NCI-H1694 treated with DMSO at 0.1 percent for 48 hours (cell line): ENCODE measurements at regions not wholly inside any gene's neighbourhood (a gene's known extent, or its start where the extent isn't known, plus 50 kb on each side); places are given as distances from the start of the nearest gene placed in this dataset.

Source experiments
- DNase-seq: peaks from one replicate; lab custom pipeline; 2025; lab: John Stamatoyannopoulos, UW

- DNase-seq, result no peak
Observed at GRCh38 chr17:36864827-36865430, 72.3 kb upstream of the LHX1 start.

DNA sequence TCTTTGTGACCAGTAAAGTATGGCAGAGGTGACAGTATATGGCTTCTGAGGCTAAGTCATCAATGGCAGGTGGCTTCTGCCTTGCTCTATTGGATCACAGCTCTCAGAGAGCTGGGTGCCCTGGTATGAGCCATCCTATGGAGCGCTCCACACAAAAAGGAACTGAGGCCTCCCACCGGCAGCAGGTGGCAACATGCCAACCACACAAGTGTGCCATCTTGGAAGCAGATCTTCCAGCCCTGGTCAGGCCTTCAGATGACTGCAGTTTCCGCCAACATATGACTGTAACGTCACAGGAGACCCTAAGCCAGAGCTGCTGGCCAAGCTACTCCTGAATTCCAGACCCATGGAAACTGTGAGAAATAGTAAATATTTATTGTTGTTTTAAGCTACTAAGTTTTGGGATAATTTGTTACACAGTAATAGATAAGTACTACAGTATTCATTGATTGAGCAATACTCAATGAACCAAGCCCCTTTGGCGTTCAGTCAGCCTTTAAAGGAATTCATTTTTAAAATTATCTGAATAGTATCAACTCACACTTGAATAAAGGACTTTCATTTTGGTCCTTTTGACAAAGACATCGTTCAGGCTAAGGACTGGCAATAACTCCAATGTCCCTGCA is 69.4 kb upstream of the LHX1 start:
- no peak for DNase-seq

- no peak for DNase-seq
Observed at GRCh38 chr17:36868777-36869176, 68.5 kb upstream of the LHX1 start.

- no peak for DNase-seq
Observed at GRCh38 chr17:36869441-36869840, 67.8 kb upstream of the LHX1 start.

- DNase-seq, result no peak
Observed at GRCh38 chr17:36869856-36870719, 67.2 kb upstream of the LHX1 start.

GRCh38 chr17:36870720-36870999 is 66.6 kb upstream of the LHX1 start:
- no peak for DNase-seq

GRCh38 chr17:36875698-36876293 is 61.5 kb upstream of the LHX1 start:
- DNase-seq, result no peak

DNA sequence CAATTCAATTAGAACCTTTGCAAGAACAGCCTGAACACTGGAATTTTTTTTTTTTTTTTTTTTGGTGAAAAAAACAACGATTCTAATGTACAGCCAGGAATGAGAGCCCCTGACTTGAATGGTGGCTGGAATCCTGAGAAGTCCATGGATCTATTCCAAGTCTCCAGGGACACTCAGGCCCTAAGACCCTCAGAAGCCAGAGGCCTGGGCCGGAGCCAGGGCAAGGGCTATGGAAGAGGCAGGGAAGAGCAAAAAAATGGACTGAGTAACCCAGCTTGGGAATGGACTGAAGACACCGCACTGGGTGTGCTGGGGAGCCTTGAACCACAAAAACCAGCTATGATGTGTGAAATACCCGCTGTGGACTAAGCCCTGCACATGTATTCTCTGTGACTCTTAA is 60.3 kb upstream of the LHX1 start:
- DNase-seq, result no peak

DNA sequence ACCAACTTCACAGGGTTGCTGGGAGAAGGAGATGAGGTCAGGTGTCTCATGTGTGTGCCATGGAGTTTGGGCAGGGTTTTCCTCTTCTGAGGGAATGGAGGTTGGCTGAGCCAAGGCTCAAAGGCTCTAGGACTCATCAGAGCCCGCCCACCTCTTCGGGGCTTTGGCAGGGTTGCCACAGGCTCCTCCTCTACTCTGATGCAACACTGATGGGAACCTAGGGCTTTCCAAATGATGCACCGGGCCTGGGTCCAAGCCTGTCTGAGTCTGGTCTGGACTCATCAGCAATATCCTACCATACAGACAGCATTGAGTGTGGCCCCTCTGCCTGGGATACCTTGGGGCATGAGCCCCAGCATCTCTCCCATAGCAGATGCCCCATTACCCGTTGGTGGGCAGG is 59.5 kb upstream of the LHX1 start:
- DNase-seq, result no peak

DNA sequence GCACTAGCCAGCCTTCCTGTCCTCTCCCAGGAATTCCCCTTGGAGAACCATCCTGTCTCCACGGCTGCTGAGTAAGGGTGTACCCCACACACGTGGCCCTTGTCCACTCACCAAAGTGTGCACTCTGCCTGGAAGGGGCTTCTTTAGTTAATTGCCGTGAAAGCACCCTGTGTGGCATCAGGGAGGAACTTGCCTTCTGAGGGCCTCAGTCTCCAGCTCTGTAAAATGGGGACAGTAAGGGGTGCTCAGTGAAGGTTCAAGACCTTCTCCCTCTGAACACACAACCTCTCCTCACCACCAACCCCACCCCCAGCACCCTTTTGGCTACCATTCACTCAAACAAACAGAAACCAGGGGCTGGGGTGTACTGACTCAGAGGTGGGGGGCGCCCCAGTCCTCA is 59.1 kb upstream of the LHX1 start:
- DNase-seq, result no peak

GRCh38 chr17:36879027-36879426 is 58.2 kb upstream of the LHX1 start:
- no peak for DNase-seq

DNA sequence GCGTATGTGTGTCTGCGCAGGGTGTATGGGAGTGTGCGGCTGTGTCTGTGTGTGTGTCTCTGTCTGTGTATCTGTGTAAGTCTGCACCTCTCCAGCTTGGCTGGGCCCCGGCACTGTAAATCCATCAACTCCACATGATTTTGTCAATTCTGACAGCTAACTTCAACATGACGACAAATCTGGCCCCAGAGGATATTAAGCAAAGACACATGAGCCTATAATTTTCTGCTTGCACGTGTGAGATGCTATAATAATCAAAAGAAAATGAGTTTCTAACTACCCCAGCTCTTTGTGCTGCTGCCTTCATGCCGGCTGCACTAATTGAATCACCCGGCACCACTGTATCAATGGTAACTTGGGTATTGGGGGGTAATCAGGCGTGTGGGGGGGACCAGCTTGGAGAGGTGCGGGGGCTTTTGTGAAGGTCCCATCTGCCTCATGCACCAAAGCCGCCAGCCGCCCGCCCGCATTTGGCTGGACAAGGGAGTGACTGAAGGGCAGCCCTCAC is 57.6 kb upstream of the LHX1 start:
- no peak for DNase-seq

DNA sequence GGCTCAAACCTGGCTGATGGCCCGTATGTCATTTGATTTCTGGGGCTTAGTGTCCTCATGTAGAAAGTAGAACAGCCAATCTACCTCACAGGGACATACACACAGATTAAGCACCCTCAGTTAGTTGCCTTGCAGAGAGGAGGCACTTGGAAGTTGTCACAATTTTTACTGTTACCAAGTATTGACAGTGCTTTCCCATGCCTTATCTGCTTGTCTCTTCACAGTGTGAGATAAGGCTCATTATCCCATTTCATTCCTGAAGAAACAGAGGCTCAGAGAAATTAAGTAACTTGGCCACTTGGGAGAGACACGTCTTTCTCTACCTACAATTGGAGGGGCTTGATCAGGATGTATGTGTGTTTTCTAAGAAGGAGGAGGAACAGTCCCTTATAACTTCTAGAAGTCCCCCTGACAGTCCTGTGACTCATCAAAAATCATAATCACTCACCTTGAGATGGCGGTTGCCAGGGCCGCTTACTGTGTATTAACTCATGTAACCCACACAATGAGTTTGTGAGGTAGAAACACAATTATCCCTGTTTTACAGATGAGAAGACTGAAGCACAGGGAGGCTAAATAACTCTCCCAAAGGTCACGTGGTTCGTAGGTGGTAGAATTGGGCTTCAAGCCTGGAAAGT is 56.9 kb upstream of the LHX1 start:
- no peak for DNase-seq

DNA sequence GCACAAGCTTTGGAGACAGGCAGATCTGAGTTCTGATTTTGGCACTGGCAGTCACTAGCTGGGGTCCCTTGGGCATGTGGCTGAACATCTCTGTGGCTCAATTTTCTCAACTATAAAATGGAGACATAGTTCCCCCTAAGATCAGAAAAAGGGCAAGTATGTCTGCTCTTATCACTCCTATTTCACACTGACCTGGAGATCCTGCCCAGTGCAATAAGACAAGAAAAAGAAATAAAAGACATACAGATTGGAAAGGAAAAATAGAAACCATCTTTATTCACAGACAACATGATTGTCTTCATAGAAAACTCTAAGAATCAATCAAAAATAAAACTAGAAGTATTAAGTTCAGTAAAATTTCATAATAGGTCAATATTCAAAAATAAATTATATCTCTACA is 56.0 kb upstream of the LHX1 start:
- no peak for DNase-seq

DNA sequence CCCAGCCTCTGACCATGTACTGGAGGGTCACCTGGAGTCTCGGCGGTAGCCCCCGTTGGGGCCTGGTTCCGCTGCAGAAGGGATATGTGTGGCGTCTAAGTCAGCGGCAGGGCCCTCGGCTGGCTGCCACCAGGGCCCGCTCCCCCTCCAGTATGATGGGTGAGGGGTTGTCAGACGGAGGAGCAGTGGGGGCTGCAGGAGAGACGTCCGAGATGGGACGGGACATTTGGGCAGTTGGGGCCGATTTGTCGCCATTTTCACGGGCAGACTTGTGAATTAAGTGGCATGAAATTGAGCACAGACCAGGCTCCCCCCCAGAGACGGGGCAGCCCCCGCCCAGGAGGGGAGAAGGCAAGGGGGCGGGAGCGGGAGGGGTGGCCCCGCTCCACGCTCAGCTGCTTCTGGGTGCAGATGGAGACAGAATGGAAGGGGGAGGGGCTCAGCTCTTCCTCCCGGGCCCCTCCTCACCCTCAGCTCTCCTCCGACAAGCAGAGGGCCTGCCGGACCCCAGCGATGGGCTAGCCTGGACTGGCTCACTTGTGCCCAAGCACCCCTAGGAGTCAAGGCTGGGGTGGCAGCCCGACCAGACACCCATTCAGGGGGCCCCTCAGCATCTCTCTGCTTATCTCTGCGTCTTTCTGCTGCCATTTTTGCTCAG is 52.7 kb upstream of the LHX1 start:
- no peak for DNase-seq

DNA sequence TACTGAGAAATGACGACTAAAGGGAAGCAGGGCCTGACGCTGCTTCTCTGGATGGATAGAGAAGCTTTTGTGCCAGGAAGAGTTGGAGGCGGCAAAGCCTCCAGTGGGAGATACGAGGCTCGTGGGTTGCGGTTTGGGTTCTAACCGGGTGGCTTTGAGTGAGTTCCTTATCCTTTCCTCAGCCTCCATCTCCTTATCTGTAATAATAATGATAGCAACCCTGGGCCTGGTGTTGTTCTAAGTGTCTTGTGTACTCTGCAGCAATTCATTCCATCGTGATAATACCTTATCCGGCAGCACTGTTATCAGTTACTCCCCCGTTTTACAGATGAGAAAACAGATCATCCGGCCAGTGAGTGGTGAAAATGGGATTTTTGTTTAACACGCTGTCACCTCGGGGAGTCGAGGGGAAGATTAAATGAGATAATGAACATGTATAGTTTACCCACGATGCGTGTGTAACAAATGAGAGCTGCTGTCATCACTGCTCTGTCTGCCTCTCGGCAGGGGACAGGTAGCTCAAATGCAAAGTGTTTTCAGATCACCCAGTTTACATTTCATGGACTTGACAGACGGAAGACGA is 52.0 kb upstream of the LHX1 start:
- DNase-seq, result no peak

GRCh38 chr17:36885771-36886377 is 51.4 kb upstream of the LHX1 start:
- DNase-seq, result no peak
